A549 (cell line): ENCODE measurements at regions not wholly inside any gene's neighbourhood (a gene's known extent, or its start where the extent isn't known, plus 50 kb on each side); places are given as distances from the start of the nearest gene placed in this dataset.

ENCODE experiments used
- BHLHE40 ChIP-seq: IDR thresholded peaks from 2 replicates; pipeline ENCODE4 v1.6.1; 2012; ENCODE audit warnings: low read depth, low read length, inconsistent platforms
- CEBPB ChIP-seq, 2 experiments: fragments of >200 bp in 1 of 2; sonication (Bioruptor Twin) in 1 of 2; formaldehyde crosslinking in 1 of 2; IDR thresholded peaks; 2 replicates each; pipeline ENCODE4 v1.6.1; 2012 to 2016
- CHD4 ChIP-seq: fragments of 200-600 bp; sonication (generic); IDR thresholded peaks from 2 replicates; pipeline ENCODE4 v1.6.1; 2016; ENCODE audit warnings: antibody characterized with exemption, mild to moderate bottlenecking, borderline replicate concordance
- CTCF ChIP-seq: fragments of >200 bp; sonication (Bioruptor Twin); formaldehyde crosslinking; IDR thresholded peaks from 3 replicates; pipeline ENCODE4 v1.5.1; 2016
- EP300 ChIP-seq, 2 experiments: fragments of >200 bp; sonication (Bioruptor Twin); formaldehyde crosslinking; IDR thresholded peaks; 2 replicates in 1 of 2; 3 replicates in 1 of 2; pipeline ENCODE4 v1.6.1; 2016 to 2017
- HDAC2 ChIP-seq: fragments of 200-600 bp; sonication (generic); IDR thresholded peaks from 2 replicates; pipeline ENCODE4 v1.6.1; 2016
- HOXB13 ChIP-seq: fragments of 250-450 bp; sonication (Bioruptor Pico); IDR thresholded peaks from 2 replicates; pipeline ENCODE4 v1.5.0; 2020; ENCODE audit warnings: low read depth, mild to moderate bottlenecking, moderate library complexity
- JUN ChIP-seq, 2 experiments: fragments of >200 bp; sonication (Bioruptor Twin); formaldehyde crosslinking; IDR thresholded peaks; 2 replicates in 1 of 2; 3 replicates in 1 of 2; pipeline ENCODE4 v1.6.1; 2016 to 2017
- PBX3 ChIP-seq: IDR thresholded peaks from 2 replicates; pipeline ENCODE4 v1.6.1; 2012
- RAD21 ChIP-seq, 2 experiments: fragments of >200 bp in 1 of 2; sonication (Bioruptor Twin) in 1 of 2; formaldehyde crosslinking in 1 of 2; IDR thresholded peaks in 1 of 2; conservative IDR thresholded peaks in 1 of 2; 2 replicates in 1 of 2; 3 replicates in 1 of 2; pipeline ENCODE4 v1.6.1; 2012 to 2018; ENCODE audit warnings: inconsistent platforms in 1 of 2
- RFX5 ChIP-seq: fragments of 450-650 bp; IDR thresholded peaks from 2 replicates; pipeline ENCODE4 v1.7.1; 2014; ENCODE audit warnings: antibody characterized with exemption, mild to moderate bottlenecking, moderate library complexity
- SMC3 ChIP-seq: fragments of >200 bp; sonication (Bioruptor Twin); formaldehyde crosslinking; IDR thresholded peaks from 3 replicates; pipeline ENCODE4 v1.6.1; 2018; ENCODE audit warnings: inconsistent platforms
- TFCP2L1 ChIP-seq: fragments of 250-450 bp; sonication (Bioruptor Pico); IDR thresholded peaks from 2 replicates; pipeline ENCODE4 v1.5.0; 2021; ENCODE audit warnings: mild to moderate bottlenecking

GRCh38 chr22:49162841-49163240 is 664.8 kb downstream of the BRD1 start:
- TF ChIP-seq SMC3 = no peak
- no peak for TF ChIP-seq CTCF
- TF ChIP-seq HDAC2 = no peak
- TF ChIP-seq EP300 (IDR thresholded peaks at IDR 0.05) = no peak
- no peak for TF ChIP-seq RFX5
- no peak for TF ChIP-seq CEBPB (IDR thresholded peaks at IDR 0.05)
- no peak for TF ChIP-seq TFCP2L1 (CRISPR knock-in tag)
- no peak for TF ChIP-seq CHD4
- no peak for TF ChIP-seq BHLHE40
- no peak for TF ChIP-seq RAD21 (conservative IDR thresholded peaks at IDR 0.05 in 1 of 2, IDR thresholded peaks at IDR 0.05 in 1 of 2)
- no peak for TF ChIP-seq HOXB13 (CRISPR knock-in tag)
- no peak for TF ChIP-seq PBX3
- TF ChIP-seq JUN (IDR thresholded peaks at IDR 0.05) = no peak
